Thoracic aorta (tissue), 2 donors: ENCODE measurements at regions not wholly inside any gene's neighbourhood (a gene's known extent, or its start where the extent isn't known, plus 50 kb on each side); places are given as distances from the start of the nearest gene placed in this dataset.

ENCODE experiments used
- ATAC-seq: fragments of 150-250 bp; one replicate; pipeline ENCODE4 v1.8.0; 2017; ENCODE audit warnings: low read depth; ENCODE audit not compliant: insufficient number of reproducible peaks, low FRiP score
- DNase-seq: peaks from one replicate; pipeline ENCODE4 v3.0.0-alpha.2; 2020; ENCODE audit warnings: low spot score
- H3K27ac ChIP-seq, 2 donors: fragments of 200-600 bp; sonication (generic); 1 replicate in 1 of 2; 2 replicates in 1 of 2; pipeline ENCODE4 v1.5.1; 2016; ENCODE audit warnings: mild to moderate bottlenecking in 2 of 2, moderate library complexity in 2 of 2
- H3K27me3 ChIP-seq: fragments of 200-600 bp; sonication (generic); replicated peaks from 2 replicates; pipeline ENCODE4 v1.6.0; 2016; ENCODE audit warnings: mild to moderate bottlenecking; ENCODE audit not compliant: insufficient read depth
- H3K36me3 ChIP-seq: fragments of 200-600 bp; sonication (generic); one replicate; pipeline ENCODE4 v1.5.1; 2016
- H3K4me1 ChIP-seq, 2 donors: fragments of 200-600 bp; sonication (generic); 1 replicate in 1 of 2; 2 replicates in 1 of 2; pipeline versions ENCODE4 v1.5.1 to v1.6.0; 2016; ENCODE audit warnings: low read depth in 2 of 2, mild to moderate bottlenecking in 1 of 2; ENCODE audit not compliant: control insufficient read depth in 1 of 2
- H3K4me3 ChIP-seq: fragments of 200-600 bp; sonication (generic); 2 replicates; pipeline ENCODE4 v1.5.1; 2016; ENCODE audit warnings: mild to moderate bottlenecking
- H3K9me3 ChIP-seq: fragments of 200-600 bp; sonication (generic); 2 replicates; pipeline ENCODE4 v1.5.1; 2016
- CTCF ChIP-seq: fragments of 200-600 bp; sonication (generic); IDR thresholded peaks from one replicate; pipeline ENCODE4 v1.5.1; 2019; ENCODE audit warnings: antibody characterized with exemption

GRCh38 chr9:108290839-108291585 lies 564.8 kb downstream of the ACTL7B start:
- Histone ChIP-seq H3K27ac (no peak overlapping the region), H3K27me3 (no peaks in the 10 kb centered on the region), H3K4me3 (no peak overlapping the region), H3K4me1 (peaks cover 1 to 2% of the 10 kb centered on the region in 2 donors), H3K9me3 (no peaks in the 10 kb centered on the region), H3K36me3 (no peaks in the 10 kb centered on the region)
- DNase-seq (no peak), ATAC-seq (no peak)
- no peak for TF ChIP-seq CTCF

GRCh38 chr9:108286638-108287206 lies 569.1 kb downstream of the ACTL7B start:
- TF ChIP-seq CTCF, result no peak
- ATAC-seq (no peak), DNase-seq (no peak)
- no peaks in the 10 kb centered on the region for H3K27me3 ChIP-seq
- no peak overlapping the region for H3K27ac ChIP-seq
- no peaks in the 10 kb centered on the region for H3K9me3 ChIP-seq
- no peak overlapping the region for H3K4me3 ChIP-seq
- no peaks in the 10 kb centered on the region for H3K36me3 ChIP-seq
- H3K4me1 ChIP-seq, result no peaks in the 10 kb centered on the region

- Histone ChIP-seq H3K4me3 (no peak overlapping the region), H3K9me3 (no peaks in the 10 kb centered on the region), H3K27me3 (no peaks in the 10 kb centered on the region), H3K4me1 (no peaks in the 10 kb centered on the region), H3K36me3 (no peaks in the 10 kb centered on the region), H3K27ac (no peak overlapping the region)
- no peak for DNase-seq
- no peak for ATAC-seq
- TF ChIP-seq CTCF, result no peak
Measured at GRCh38 chr9:108283696-108284095, 572.1 kb downstream of the ACTL7B start.

- Histone ChIP-seq H3K4me3 (no peak overlapping the region), H3K4me1 (no peaks in the 10 kb centered on the region), H3K27ac (no peak overlapping the region), H3K9me3 (no peaks in the 10 kb centered on the region), H3K27me3 (no peaks in the 10 kb centered on the region), H3K36me3 (no peaks in the 10 kb centered on the region)
- DNase-seq (no peak), ATAC-seq (no peak)
- peak; percentile 20 for TF ChIP-seq CTCF
Measured at GRCh38 chr9:108282872-108283271, 572.9 kb downstream of the ACTL7B start.

- no peaks in the 10 kb centered on the region for H3K9me3 ChIP-seq
- DNase-seq (no peak), ATAC-seq (no peak)
- no peaks in the 10 kb centered on the region for H3K36me3 ChIP-seq
- H3K4me3 ChIP-seq, result no peak overlapping the region
- TF ChIP-seq CTCF, result no peak
- H3K4me1 ChIP-seq, result no peaks in the 10 kb centered on the region
- no peaks in the 10 kb centered on the region for H3K27me3 ChIP-seq
- no peak overlapping the region for H3K27ac ChIP-seq
Measured at GRCh38 chr9:108281696-108282095, 574.1 kb downstream of the ACTL7B start.
